ENCODE measurements at regions not wholly inside any gene's neighbourhood (a gene's known extent, or its start where the extent isn't known, plus 50 kb on each side); places are given as distances from the start of the nearest gene placed in this dataset.
"Not testable (repeated sequence)": the region's sequence is repeated elsewhere in the genome, so short reads cannot be mapped to it uniquely, and the experiment has no call there.

DNA sequence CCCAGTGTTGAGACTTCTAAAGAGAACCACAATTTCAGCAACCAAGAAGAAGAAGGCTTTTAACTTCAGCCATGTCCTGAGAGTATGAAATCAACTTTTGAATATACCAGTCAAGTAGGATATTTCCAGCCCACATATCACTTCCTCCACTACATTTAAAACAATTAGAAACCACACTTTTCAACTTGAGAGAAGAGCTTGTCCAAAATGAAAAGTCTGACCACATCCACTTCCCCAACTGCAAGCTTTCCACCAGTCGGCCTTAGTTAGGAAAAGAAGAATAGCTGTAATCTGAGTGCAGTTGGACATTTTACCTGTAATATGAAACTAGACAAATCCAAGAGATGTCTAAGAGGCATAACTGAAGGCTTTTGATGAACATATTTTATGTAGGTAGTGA lies 101.9 kb upstream of the SLC7A11 start:
- no peak for ATAC-seq
- intact Hi-C loops (cut with micrococcal nuclease): no loop called here

DNA sequence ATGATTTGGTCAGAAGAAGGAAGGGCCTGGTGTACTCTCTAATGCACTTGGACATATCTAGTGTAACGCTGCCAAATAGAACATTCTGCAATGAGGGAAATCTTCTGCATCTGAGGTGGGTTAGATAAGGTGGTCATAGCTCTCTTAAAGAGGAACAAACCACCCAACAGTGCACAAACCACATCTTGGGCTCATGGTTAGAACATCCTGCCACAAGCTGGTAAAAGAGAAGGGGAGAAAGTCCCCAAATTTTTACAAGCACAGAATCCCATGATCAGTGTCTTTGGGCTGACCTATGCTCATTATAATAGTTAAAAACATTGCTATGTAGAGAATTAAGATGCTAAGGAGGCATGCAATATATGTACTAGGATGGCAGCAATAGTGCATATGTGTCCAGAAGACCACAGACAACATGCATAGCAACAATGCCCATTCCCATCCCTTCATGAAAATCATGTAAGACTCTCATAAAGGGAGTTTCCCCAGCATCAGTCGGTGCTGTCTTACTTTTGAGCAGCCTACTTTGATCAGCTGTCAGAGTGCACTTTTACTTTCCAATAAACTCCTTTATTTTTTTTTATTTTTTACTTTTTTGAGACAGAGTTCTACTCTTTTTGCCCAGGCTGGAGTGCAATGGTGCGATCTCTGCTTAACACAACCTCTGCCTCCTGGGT lies 99.7 kb upstream of the SLC7A11 start:
- DNase-seq (no peak), ATAC-seq (no peak)
- intact Hi-C loops (cut with micrococcal nuclease): no loop called here

More for the DNA sequence above, 101.9 kb upstream of the SLC7A11 start:
- DNase-seq: no peak

DNA sequence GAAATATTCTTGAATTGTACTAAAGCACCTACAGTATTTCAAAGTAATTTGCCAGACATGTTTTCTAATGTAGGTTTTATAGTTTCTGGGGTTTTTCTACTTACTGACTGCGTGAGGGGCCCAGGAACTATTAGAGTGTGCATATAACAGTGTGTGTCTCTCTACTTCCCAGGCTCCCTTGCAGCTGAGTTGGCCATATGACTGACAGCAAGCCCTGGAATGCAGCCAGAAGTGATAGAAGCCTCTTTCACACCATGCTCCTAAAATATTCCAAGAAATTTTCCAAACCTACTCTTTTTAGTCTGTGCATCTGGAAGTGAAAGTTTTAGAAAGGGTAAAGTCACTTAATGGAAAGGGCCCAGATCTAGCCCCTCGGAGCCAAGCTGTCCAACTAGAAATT lies 96.7 kb upstream of the SLC7A11 start:
- DNase-seq (no peak), ATAC-seq (no peak)
- intact Hi-C loops (cut with micrococcal nuclease): no loop called here

DNA sequence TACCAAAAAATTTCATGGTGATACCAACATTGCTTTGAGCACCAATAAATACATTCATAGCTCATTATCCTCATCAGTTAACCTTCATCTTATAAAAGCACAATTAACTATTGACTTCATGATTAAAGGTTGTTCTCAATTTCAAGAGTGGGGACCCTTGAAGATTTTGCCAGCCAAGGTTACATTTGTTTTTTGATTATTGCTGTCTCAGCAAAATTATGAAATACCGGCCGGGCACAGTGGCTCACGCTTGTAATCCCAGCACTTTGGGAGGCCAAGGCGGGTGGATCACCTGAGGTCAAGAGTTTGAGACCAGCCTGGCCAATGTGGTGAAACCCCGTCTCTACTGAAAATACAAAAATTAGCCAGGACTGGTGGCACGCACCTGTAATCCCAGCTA lies 96.1 kb upstream of the SLC7A11 start:
- intact Hi-C loops (cut with micrococcal nuclease); DNase-seq; ATAC-seq: not testable (repeated sequence)

DNA sequence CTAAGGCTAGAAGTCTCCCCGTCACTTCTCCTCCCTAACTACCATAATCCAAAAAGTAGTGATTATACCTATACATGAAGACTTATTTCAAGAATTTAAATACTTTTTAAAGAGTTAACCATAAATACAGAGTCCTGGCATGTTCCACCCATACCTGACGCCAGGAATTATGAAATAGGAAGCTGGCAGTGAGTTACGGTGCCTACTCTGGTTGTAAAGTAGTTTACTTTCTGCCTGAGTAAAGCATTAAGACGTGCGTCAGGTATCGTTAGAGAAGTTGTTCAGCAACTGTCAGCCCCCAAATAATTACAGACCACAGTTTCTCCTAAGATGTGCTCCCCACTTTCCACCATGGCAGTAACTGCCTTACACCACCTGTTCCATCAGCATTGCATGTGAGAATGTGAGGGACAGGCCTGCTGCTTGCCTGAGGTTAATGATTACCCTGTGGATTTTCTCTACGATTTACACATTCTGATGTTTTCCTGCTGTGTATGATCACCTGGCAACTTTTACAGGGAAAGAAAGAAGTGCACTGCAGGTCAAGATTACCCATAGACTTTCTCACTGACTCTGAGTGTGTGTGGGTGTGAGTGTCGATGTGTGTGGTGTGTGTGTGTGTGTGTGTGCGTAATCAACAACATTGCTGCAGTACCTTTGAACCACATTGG lies 92.3 kb upstream of the SLC7A11 start:
- ATAC-seq (no peak), DNase-seq (no peak)
- intact Hi-C loops (cut with micrococcal nuclease): no loop called here

DNA sequence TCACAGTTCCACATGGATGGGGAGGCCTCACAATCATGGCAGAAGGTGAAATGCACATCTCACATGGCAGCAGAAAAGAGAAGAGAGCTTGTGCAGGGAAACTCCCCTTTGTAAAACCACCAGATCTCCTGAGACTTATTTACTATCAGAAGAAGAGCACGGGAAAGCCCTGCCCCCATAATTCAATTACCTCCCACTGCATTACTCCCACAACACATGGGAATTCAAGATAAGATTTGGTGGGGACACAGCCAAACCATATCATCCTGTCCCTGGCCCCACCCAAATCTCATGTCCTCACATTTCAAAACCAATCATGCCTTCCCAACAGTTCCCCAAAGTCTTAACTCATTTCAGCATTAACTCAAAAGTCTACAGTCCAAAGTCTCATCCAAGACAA lies 90.3 kb upstream of the SLC7A11 start:
- ATAC-seq; DNase-seq; intact Hi-C loops (cut with micrococcal nuclease): not testable (repeated sequence)

DNA sequence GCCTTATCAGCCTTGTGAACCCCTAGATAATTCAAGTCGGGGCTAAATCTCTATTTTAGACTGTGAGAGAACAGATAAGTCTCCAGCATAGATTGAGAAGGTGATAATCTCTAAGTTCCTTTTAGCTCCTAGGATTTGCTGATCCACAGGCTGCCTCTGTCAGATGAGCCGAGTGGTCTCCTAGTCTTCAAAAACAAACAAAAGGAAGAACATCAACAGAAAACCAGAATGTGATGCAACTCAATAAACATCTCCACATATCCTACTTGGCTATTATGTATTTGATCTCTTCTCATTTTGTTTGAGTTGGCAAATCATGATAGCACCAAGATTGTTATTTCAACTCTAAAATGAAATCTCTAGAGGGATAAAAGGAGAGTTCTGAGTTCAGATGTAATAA lies 88.4 kb upstream of the SLC7A11 start:
- ATAC-seq (no peak), DNase-seq (no peak)
- intact Hi-C loops (cut with micrococcal nuclease): no loop called here

DNA sequence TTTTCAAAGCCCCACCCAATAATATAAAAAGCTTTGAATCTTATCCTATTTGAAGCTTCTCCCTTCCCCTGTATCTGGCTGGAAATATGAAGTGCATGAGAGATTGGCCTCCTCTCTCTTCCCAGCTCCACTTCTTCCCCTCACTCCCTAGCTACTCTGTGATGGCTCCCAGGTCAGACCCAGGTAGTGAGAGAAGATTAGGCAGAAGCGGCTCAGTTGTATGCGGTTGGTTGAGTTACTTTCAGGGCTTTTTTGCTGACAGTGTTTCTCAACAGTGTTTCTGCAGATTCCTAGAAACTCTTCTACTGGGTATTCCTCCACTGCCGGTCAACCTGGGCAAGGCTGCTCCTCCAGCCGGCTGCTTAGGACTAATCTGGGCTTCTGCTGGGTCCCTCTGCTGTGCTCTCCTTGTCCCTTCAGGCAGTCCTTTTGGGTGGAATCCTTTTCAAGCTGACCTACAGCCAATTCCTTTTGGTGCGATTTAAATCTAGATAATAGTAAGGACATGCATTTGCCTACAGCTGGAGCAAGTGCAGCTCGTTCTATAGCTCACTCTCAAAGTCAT lies 87.4 kb upstream of the SLC7A11 start:
- intact Hi-C loops (cut with micrococcal nuclease): no loop called here
- no peak for ATAC-seq
- no peak for DNase-seq

DNA sequence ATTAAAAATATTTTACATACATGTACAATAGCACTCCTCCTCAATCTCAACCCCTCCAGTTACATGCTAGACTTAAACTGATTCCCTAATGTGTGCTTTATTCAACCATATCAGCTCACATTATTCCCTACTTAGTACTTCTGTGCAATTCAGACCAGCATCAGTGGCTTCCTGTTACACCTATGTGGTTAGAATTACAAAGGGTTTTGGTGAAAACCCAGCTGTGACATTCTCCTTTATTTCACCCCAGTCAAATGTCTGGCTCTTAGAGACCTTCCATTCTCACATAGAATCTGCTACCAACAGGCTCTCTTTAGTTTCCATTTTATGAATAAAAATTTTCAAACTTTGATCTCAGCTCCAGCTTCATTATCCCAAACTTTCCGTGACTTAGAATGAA lies 85.2 kb upstream of the SLC7A11 start:
- intact Hi-C loops (cut with micrococcal nuclease): no loop called here
- no peak for DNase-seq
- ATAC-seq: no peak

DNA sequence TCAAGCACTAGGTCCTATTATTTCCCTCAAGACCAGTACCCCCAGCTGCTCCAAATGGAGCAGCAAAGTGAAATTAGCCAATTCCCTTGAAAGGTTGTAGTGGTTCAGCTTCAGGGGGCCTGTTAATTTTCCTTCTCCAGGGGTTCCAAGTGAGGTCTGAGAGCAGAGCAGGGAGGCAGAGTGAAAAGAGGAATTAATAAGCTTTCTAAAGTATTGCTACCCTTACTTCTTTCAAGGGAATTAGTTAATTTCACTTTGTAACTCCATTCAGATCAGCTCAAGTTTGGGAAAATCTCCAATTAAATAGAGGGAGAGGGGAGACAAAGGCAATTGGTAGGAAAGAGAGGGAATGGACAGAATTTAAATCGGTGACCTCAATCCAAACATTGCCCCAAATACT lies 78.7 kb upstream of the SLC7A11 start:
- ATAC-seq: no peak
- intact Hi-C loops (cut with micrococcal nuclease): no loop called here
- no peak for DNase-seq

DNA sequence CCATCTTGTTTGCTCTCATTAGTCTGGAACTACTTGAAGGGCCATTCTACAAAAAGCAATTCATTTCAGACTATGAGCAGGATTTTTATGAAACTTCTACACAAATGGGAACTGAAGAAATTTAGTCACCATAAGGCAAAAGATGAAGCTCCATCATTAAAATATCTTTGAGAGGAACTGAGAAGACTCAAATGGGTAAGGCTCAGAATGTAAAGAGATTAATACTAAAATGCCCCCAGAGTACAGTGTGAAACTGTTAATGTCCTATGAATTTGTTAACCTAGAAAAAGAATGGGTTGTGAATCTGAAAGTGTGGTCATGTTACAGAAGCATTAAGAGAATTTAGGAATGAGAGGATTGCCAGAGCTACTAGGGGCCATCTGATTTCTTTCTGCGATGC lies 77.9 kb upstream of the SLC7A11 start:
- no peak for ATAC-seq
- intact Hi-C loops (cut with micrococcal nuclease): no loop called here
- no peak for DNase-seq

DNA sequence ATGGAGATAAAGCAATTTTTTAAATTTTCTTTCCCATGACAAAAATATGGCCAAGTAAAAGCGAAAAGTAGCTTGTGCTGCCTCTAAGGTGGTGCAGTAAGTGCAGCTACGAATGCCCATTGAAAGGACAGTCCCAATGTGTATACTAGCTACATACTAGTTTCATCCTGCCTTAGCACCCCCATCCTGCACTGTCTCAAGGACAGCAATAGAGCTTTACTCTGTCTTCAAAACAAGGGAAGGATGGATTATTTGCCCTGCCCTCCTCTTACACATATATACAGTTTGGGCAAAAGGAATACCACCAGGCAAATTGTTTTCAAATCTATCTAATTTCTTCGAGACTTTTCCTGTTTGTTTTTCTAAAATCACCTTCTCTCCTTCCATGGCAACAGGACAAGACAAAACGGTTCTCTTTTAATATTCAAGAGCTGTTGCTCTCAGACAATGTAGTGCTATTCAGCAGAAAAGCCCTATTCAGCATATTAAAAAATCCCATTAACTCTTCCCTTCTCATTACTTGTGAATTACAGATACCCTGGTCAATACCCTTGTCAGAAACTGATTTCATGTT lies 75.1 kb upstream of the SLC7A11 start:
- no peak for ATAC-seq
- DNase-seq: no peak
- intact Hi-C loops (cut with micrococcal nuclease): no loop called here

DNA sequence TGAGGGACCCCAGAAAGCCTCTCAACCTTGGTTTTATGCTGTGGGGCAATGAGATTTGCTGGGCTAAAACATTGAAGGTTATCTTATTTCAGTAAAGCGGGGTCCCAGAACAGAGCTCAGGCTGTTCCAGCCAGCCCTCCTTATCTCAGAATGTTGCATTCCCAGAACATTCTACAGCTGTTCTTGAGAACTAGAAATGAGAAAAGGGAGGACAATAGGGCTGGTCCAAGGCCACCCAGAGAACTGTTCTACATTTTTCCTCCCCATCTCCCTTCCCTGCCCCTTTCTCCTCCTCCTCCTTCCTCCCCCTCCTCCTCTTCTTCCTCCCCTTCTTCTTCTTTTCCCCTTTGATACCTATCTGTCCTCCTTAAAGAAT lies 70.4 kb upstream of the SLC7A11 start:
- intact Hi-C loops (cut with micrococcal nuclease): no loop called here
- ATAC-seq (no peak), DNase-seq (no peak)

DNA sequence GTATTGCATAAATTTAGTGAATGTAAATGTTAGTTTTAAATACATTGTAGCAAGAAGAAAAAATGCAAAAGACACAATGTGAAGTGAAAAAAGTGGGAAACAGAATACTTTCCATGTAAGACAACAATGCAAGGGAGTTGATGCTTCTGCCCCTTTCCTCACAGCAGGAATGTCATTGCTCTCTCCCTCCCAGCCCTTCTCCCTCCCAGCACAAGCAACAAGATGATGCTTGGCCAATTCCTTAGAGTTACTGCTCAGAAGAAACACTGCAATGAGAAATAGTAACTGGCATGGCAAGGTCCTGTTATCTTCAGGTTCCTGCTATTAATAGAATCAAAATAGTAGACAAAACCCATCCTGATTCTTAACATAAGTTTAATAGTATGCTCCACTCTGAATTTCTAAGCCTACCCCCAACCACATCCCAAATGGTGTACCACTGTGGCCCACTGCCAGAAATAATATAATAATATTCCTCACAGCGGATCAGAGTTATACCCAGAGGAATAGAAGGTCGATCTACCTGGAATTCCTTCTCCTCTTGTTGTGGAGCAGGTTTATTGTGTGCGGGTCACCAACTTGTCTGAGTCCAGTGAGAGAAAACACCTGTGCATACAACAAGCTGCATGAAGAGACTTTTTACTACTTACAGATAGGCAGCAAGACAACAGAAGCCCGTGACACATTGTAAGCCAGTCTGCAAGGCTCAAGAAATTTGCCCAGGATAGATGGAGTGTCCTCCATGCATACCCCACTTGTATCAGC lies 69.8 kb upstream of the SLC7A11 start:
- intact Hi-C loops (cut with micrococcal nuclease): no loop called here
- ATAC-seq (no peak), DNase-seq (no peak)

DNA sequence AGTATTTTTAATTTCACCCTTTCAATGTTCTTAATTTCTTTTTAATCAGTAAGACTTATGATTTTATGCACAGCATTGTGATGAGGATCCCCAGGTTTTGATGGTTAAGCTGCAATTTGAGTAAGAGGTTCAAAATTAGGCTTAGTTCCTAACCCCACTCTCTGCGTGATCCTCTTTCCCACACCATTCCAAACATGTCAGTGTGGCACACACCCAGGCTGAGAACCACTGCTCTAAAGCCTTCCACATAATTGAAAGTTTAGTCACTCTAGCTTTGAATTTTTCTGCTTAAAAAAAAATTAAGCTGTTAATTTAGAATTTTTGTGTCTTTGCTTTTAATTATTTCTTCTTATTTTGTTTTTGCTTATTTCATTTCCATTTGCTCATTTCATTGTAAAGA lies 68.8 kb upstream of the SLC7A11 start:
- intact Hi-C loops (cut with micrococcal nuclease): no loop called here
- no peak for DNase-seq
- ATAC-seq: no peak

DNA sequence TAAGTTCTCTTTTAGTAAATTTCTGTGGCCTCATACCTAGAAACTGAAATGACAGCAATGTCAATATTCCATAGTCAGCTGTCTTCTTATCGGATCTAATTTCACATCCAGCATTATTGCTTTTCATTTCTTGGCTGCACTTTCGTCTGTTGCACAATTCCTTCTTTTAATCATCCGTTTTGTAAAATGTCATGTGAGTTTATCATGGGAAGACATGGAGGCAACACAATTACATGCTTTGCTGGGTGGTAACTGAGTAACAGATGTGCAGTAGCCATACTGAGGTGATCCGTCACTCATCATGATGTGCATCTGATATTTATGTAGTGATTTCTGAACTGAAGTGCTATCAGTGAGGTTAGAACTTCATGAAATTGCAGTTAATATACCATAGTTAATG lies 68.3 kb upstream of the SLC7A11 start:
- intact Hi-C loops (cut with micrococcal nuclease): no loop called here
- no peak for DNase-seq

DNA sequence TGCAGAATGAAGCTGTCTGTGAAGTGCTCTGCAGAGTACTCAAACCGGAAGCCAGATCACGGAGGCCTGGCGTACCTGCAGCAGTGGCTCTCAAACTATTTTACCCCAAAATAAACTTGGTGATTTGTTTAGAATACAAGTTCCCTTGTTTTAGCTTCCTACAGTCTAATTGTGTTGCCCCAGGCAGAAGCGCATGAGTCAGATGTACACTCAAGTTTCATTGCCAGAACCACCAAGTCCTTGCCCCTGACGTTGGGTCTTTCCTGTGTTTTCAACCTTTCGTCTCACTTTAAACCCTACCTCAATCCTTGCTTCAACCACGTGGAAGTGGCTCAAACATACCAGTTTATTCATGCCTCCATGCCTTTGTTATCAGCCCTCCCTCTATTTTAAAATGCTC lies 66.2 kb upstream of the SLC7A11 start:
- ATAC-seq (no peak), DNase-seq (no peak)
- intact Hi-C loops (cut with micrococcal nuclease): no loop called here

More for the DNA sequence above, 68.3 kb upstream of the SLC7A11 start:
- ATAC-seq: no peak

DNA sequence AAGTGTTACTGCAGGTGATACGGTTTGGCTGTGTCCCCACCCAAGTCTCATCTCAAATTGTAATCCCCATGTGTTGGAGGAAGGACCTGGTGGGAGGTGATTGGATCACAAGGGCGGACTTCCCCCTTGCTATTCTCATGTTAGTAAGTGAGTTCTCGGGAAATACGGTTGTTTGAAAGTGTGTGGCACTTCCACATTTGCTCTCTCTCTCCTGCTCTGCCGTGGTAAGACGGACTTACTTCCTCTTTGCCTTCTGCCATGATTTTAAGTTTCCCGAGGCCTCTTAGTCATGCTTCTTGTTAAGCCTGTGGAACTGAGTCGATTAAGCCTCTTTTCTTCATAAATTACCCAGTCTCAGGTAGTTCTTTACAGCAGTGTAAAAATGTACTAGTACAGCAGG lies 65.2 kb upstream of the SLC7A11 start:
- ATAC-seq: no peak
- DNase-seq: no peak
- intact Hi-C loops (cut with micrococcal nuclease): no loop called here

DNA sequence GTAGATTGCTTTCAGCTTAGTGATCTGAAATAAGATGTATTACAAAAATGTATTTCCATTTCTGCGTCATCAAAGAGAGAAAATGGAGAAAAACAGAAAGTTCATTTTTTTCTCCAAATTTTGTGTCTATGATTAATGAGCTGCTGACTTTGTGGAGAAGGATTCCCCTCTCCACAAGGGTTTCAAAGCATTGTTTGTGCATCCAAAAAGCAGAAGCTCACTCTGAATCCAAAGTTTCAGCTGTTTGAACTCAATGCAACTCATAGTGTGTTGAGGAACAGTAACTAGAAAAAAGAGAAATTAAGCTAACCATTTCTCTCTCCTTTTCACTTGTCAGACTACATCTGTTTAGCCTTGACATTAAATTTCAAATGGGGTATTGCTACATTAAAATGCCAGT lies 62.9 kb upstream of the SLC7A11 start:
- no peak for DNase-seq
- no peak for ATAC-seq
- intact Hi-C loops (cut with micrococcal nuclease): no loop called here

DNA sequence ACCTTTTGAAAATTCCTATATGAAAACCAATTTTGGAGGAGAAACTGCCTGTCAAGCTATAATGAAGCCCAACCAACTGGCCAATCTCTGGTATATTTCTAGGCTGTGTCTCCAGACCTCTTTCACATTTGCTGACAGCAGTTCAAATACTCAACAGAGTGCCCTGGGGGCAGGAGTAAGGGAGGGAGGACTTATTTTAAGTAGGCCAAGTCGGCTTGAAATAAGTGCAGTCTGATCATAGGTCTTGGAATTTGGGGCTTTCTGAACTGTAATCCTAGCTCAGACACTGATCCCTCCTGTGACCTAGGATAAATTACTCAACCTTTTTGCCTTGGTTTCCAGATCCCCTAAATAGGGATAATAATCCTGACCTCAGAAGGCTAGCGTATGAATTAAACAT lies 59.4 kb upstream of the SLC7A11 start:
- DNase-seq: no peak
- no peak for ATAC-seq
- intact Hi-C loops (cut with micrococcal nuclease): no loop called here
